ENCODE measurements at regions not wholly inside any gene's neighbourhood (a gene's known extent, or its start where the extent isn't known, plus 50 kb on each side); places are given as distances from the start of the nearest gene placed in this dataset.

DNA sequence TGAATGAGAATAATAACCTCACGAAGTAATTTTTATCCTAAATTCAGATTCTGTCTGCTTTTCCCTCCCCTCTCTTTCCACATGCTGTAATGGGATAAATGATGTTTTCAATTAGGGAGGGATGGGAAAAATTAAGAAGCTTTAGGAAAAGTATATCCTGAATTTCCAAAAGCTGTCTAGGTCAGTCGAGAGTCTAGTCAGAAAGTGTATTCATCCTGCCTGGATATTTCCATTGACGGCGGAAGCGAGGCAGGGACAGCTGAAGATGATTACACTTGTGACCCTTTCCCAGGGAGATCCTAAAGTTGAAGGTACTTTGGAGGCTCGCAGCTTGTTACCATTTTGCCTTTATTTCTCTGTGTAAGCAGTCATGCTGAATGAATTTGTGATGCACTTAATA, 204.1 kb downstream of the ZNF365 start:
- H3K27ac Mint-ChIP-seq = no peak overlapping the region
- no peaks in the 10 kb centered on the region for H4K20me1 ChIP-seq (ENCODE audit: low read depth)
- no peaks in the 10 kb centered on the region for H3K36me3 ChIP-seq
- peaks cover 3% of the 10 kb centered on the region for H3K9me3 Mint-ChIP-seq
- no peak overlapping the region for H3K4me3 Mint-ChIP-seq
- no peaks in the 10 kb centered on the region for H3K9me3 ChIP-seq (ENCODE audit: low read depth)
- H3K4me1 ChIP-seq = no peaks in the 10 kb centered on the region
- H2AFZ ChIP-seq (replicated peaks) = no peak overlapping the region
- no peak overlapping the region for H3K4me3 ChIP-seq
- no peaks in the 10 kb centered on the region for H3K36me3 Mint-ChIP-seq
- H3K4me2 ChIP-seq = no peak overlapping the region
- peaks cover 5% of the 10 kb centered on the region for H3K27me3 Mint-ChIP-seq (ENCODE audit: insufficient read depth, low read depth)
- no peak overlapping the region for H3K27ac ChIP-seq
- H3F3A ChIP-seq (ENCODE audit: low read depth) = no peaks in the 10 kb centered on the region
- H3K79me2 ChIP-seq (ENCODE audit: low read depth) = no peaks in the 10 kb centered on the region
- no peak overlapping the region for H3K9ac ChIP-seq
- H3K4me1 Mint-ChIP-seq = no peaks in the 10 kb centered on the region
- DNase-seq (ENCODE audit: low spot score) = no peak
- TF ChIP-seq EZH2 (IDR thresholded peaks at IDR 0.05) = no peak
- no peak for TF ChIP-seq EZH2phosphoT487 (IDR thresholded peaks at IDR 0.05)
- no peak for TF ChIP-seq CTCF (IDR thresholded peaks at IDR 0.05)
- no peaks in the 10 kb centered on the region for H3K27me3 ChIP-seq

GRCh38 chr10:62578916-62579315, 204.7 kb downstream of the ZNF365 start:
- no peaks in the 10 kb centered on the region for H3K4me1 Mint-ChIP-seq
- peaks cover 5% of the 10 kb centered on the region for H3K27me3 Mint-ChIP-seq (ENCODE audit: insufficient read depth, low read depth)
- peaks cover 3% of the 10 kb centered on the region for H3K9me3 Mint-ChIP-seq
- H2AFZ ChIP-seq (replicated peaks) = no peak overlapping the region
- no peaks in the 10 kb centered on the region for H3K4me1 ChIP-seq
- no peak overlapping the region for H3K4me3 Mint-ChIP-seq
- H3K36me3 Mint-ChIP-seq = no peaks in the 10 kb centered on the region
- no peaks in the 10 kb centered on the region for H4K20me1 ChIP-seq (ENCODE audit: low read depth)
- H3K27ac Mint-ChIP-seq = no peak overlapping the region
- H3K4me2 ChIP-seq = no peak overlapping the region
- no peaks in the 10 kb centered on the region for H3K27me3 ChIP-seq
- no peaks in the 10 kb centered on the region for H3K36me3 ChIP-seq
- H3K9me3 ChIP-seq (ENCODE audit: low read depth) = no peaks in the 10 kb centered on the region
- H3K9ac ChIP-seq = no peak overlapping the region
- no peak overlapping the region for H3K27ac ChIP-seq
- H3F3A ChIP-seq (ENCODE audit: low read depth) = no peaks in the 10 kb centered on the region
- no peaks in the 10 kb centered on the region for H3K79me2 ChIP-seq (ENCODE audit: low read depth)
- DNase-seq (ENCODE audit: low spot score) = no peak
- TF ChIP-seq EZH2phosphoT487 (IDR thresholded peaks at IDR 0.05) (no peak), CTCF (IDR thresholded peaks at IDR 0.05) (no peak)
- H3K4me3 ChIP-seq = no peak overlapping the region

DNA sequence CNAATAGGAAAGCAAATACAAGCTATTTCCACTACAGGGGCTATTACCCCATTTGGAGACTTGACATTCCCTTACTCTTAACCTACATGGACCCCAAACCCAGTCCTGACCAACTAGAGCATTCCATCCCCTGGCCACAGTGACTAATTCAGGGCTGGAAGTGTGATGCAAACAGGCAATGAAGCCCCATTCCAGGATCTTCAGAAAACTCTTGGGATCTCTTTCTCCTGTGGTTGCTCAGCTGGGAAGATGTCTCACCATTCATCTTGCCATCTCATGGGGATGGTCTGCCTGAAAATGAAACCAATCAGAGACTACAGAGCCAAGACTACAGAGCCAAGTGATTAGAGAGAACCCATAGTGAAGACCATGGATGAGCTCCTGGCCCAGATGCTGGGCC, 206.2 kb downstream of the ZNF365 start:
- no peaks in the 10 kb centered on the region for H3K36me3 ChIP-seq
- no peak overlapping the region for H3K4me3 Mint-ChIP-seq
- no peaks in the 10 kb centered on the region for H3K9me3 ChIP-seq (ENCODE audit: low read depth)
- no peak overlapping the region for H2AFZ ChIP-seq (replicated peaks)
- H3K79me2 ChIP-seq (ENCODE audit: low read depth) = no peaks in the 10 kb centered on the region
- H3K36me3 Mint-ChIP-seq = no peaks in the 10 kb centered on the region
- H3K27me3 Mint-ChIP-seq (ENCODE audit: insufficient read depth, low read depth) = peaks cover 5% of the 10 kb centered on the region
- H3K4me1 ChIP-seq = no peaks in the 10 kb centered on the region
- H3K4me2 ChIP-seq = no peak overlapping the region
- H3K27ac ChIP-seq = no peak overlapping the region
- no peak for TF ChIP-seq EZH2phosphoT487 (IDR thresholded peaks at IDR 0.05)
- no peak for TF ChIP-seq EZH2 (IDR thresholded peaks at IDR 0.05)
- TF ChIP-seq CTCF (IDR thresholded peaks at IDR 0.05) = no peak
- H3K9me3 Mint-ChIP-seq = peaks cover 3% of the 10 kb centered on the region
- H3K27ac Mint-ChIP-seq = no peak overlapping the region
- no peak overlapping the region for H3K4me3 ChIP-seq
- no peaks in the 10 kb centered on the region for H3F3A ChIP-seq (ENCODE audit: low read depth)
- no peak for DNase-seq (ENCODE audit: low spot score)
- H4K20me1 ChIP-seq (ENCODE audit: low read depth) = no peaks in the 10 kb centered on the region
- H3K27me3 ChIP-seq = no peaks in the 10 kb centered on the region
- H3K9ac ChIP-seq = no peak overlapping the region
- H3K4me1 Mint-ChIP-seq = no peaks in the 10 kb centered on the region

- H3K27ac ChIP-seq = no peak overlapping the region
- no peak overlapping the region for H2AFZ ChIP-seq (replicated peaks)
- H3K4me1 ChIP-seq = no peaks in the 10 kb centered on the region
- no peaks in the 10 kb centered on the region for H3K27me3 ChIP-seq
- H3K4me2 ChIP-seq = no peak overlapping the region
- no peaks in the 10 kb centered on the region for H3K36me3 Mint-ChIP-seq
- H3K4me1 Mint-ChIP-seq = no peaks in the 10 kb centered on the region
- H3K4me3 ChIP-seq = no peak overlapping the region
- no peaks in the 10 kb centered on the region for H3F3A ChIP-seq (ENCODE audit: low read depth)
- peaks cover 3% of the 10 kb centered on the region for H3K9me3 Mint-ChIP-seq
- H3K27me3 Mint-ChIP-seq (ENCODE audit: insufficient read depth, low read depth) = peaks cover 5% of the 10 kb centered on the region
- DNase-seq (ENCODE audit: low spot score) = no peak
- H3K36me3 ChIP-seq = no peaks in the 10 kb centered on the region
- H3K9me3 ChIP-seq (ENCODE audit: low read depth) = no peaks in the 10 kb centered on the region
- no peak overlapping the region for H3K4me3 Mint-ChIP-seq
- TF ChIP-seq EZH2phosphoT487 (IDR thresholded peaks at IDR 0.05) (no peak), CTCF (IDR thresholded peaks at IDR 0.05) (no peak), EZH2 (IDR thresholded peaks at IDR 0.05) (no peak)
- H3K9ac ChIP-seq = no peak overlapping the region
- H4K20me1 ChIP-seq (ENCODE audit: low read depth) = no peaks in the 10 kb centered on the region
- H3K79me2 ChIP-seq (ENCODE audit: low read depth) = no peaks in the 10 kb centered on the region
- H3K27ac Mint-ChIP-seq = no peak overlapping the region
Measured at GRCh38 chr10:62581351-62581750, 207.2 kb downstream of the ZNF365 start.

Measured in neural progenitor cell (in vitro differentiated cells).